ENCODE measurements at regions not wholly inside any gene's neighbourhood (a gene's known extent, or its start where the extent isn't known, plus 50 kb on each side); places are given as distances from the start of the nearest gene placed in this dataset.
"Not testable (repeated sequence)": the region's sequence is repeated elsewhere in the genome, so short reads cannot be mapped to it uniquely, and the experiment has no call there.

DNA sequence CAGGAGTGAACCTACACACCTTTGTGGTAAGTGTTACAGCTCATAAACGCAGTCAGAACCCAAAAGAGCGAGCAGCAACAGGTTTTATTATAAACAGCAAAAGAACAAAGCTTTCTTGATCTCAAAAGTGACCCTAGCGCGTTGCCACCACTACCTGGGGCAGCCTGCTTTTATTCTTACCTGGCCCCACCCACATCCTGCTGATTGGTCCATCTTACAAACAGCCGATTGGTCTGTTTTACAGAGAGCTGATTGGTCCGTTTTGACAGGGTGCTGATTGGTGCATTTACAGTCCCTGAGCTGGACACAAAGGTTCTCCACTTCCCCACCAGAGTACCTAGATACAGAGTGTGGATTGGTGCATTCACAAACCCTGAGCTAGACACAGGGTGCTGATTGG, 143.1 kb downstream of the ARRDC4 start:
- no peaks in the 10 kb centered on the region for H3K9me3 ChIP-seq
- H3K27ac ChIP-seq, result no peak overlapping the region
- no peaks in the 10 kb centered on the region for H3K4me1 ChIP-seq
- H3K4me3 ChIP-seq, result no peak overlapping the region
- TF ChIP-seq, protein P1, sequence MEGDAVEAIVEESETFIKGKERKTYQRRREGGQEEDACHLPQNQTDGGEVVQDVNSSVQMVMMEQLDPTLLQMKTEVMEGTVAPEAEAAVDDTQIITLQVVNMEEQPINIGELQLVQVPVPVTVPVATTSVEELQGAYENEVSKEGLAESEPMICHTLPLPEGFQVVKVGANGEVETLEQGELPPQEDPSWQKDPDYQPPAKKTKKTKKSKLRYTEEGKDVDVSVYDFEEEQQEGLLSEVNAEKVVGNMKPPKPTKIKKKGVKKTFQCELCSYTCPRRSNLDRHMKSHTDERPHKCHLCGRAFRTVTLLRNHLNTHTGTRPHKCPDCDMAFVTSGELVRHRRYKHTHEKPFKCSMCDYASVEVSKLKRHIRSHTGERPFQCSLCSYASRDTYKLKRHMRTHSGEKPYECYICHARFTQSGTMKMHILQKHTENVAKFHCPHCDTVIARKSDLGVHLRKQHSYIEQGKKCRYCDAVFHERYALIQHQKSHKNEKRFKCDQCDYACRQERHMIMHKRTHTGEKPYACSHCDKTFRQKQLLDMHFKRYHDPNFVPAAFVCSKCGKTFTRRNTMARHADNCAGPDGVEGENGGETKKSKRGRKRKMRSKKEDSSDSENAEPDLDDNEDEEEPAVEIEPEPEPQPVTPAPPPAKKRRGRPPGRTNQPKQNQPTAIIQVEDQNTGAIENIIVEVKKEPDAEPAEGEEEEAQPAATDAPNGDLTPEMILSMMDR (IDR thresholded peaks at IDR 0.05), result no peak
- no peak for TF ChIP-seq POLR2A (IDR thresholded peaks at IDR 0.05)
- intact Hi-C loops (cut with DNase I), result no loop called here
- DNase-seq, result no peak
- no peaks in the 10 kb centered on the region for H3K27me3 ChIP-seq
- no peak for ATAC-seq
- H3K36me3 ChIP-seq, result no peaks in the 10 kb centered on the region
- 43% methylated on average over 2 of the region's 6 CpGs for WGBS (ENCODE audit: insufficient coverage, low coverage, low lambda C conversion rate, missing lambda C conversion rate)

DNA sequence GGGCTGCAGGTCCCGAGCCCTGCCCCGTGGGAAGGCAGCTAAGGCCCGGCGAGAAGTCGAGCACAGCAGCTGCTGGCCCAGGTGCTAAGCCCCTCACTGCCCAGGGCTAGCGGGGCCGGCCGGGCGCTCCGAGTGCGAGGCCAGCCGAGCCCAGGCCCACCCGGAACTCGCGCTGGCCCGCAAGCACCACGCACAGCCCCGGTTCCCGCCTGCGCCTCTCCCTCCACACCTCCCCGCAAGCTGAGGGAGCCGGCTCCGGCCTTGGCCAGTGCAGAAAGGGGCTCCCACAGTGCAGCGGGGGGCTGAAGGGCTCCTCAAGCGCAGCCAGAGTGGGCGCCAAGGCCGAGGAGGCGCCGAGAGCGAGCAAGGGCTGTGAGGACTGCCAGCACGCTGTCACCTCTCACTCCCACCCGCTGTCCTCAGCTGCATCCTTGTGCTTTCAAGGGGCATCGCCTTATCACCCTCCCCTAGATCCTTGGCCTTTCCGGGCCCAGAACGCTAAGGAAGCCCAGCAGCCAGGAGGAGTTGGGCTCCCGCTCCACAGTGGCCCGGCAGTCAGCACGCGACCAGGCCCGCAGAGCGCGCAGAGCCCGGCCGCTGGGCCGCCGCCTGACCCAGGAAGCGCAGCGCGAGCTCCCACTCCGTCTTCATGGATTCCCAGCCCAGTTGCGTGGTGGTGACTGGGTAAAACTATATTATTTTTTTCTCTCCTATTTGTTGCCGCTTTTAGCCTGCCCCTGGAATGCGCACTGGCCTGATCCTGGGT, 144.1 kb downstream of the ARRDC4 start:
- WGBS (ENCODE audit: insufficient coverage, low coverage, low lambda C conversion rate, missing lambda C conversion rate), result 69% methylated on average over 11 of the region's 53 CpGs
- ATAC-seq, result not testable (repeated sequence)

DNA sequence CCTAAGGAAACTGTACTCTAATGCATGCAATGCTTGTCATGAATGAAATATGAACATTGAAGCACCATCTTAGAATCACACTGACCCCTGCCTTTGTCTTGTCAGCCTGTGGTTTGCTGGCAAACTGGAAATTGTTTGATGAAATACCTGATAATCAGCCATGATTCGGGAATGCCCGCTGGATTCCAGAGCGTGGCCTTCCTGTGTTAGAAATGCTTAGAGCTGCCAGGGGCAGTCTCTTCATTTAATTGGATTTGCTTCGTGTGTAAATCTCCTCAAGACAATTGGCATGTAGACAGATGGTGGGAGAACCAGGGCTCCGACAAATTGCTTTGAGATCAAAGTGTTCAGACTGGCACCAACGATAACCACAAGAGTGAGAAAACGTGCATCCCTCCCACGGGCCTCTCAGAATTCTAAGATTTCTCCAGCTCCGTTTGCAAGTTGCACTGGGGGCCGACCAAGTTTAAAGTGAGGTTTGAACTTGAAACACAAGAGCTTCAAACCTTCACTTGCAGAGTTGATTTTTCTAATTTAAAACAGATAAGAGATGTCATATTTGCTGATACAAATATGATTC, 146.2 kb downstream of the ARRDC4 start:
- H3K4me1 ChIP-seq; H3K27me3 ChIP-seq; H3K36me3 ChIP-seq; DNase-seq; H3K27ac ChIP-seq; ATAC-seq; H3K4me3 ChIP-seq; intact Hi-C loops (cut with DNase I); H3K9me3 ChIP-seq: not testable (repeated sequence)
- WGBS (ENCODE audit: insufficient coverage, low coverage, low lambda C conversion rate, missing lambda C conversion rate), result 64% methylated on average over 8 of the region's 10 CpGs

More for the DNA sequence above, 144.1 kb downstream of the ARRDC4 start:
- H3K27me3 ChIP-seq; H3K4me3 ChIP-seq; H3K4me1 ChIP-seq; DNase-seq; H3K27ac ChIP-seq; H3K9me3 ChIP-seq; intact Hi-C loops (cut with DNase I); H3K36me3 ChIP-seq: not testable (repeated sequence)

DNA sequence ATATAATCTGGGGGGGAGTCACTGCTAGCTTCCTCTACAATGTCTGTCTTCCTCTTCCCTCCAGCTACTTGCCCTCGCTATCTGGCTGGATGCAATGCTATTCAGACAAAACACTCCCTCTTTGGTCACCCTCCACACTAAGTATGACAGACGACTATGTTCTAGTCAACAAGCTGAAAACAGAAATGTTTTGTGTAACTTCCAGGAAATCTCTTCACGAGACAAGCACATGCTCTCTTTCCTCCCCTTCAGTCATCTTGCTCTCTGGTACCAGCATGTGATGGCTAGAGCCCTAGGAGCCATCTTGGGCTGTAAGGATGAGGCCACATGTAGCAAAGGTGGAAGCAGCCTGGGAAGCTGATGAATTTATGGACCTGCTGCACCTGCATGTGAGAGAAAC, 151.3 kb downstream of the ARRDC4 start:
- no peak overlapping the region for H3K4me3 ChIP-seq
- no peak for TF ChIP-seq POLR2A (IDR thresholded peaks at IDR 0.05)
- TF ChIP-seq, protein P1 (IDR thresholded peaks at IDR 0.05), result no peak
- H3K9me3 ChIP-seq, result no peaks in the 10 kb centered on the region
- no peaks in the 10 kb centered on the region for H3K27me3 ChIP-seq
- 50% methylated on average over 2 of the region's 3 CpGs for WGBS (ENCODE audit: insufficient coverage, low coverage, low lambda C conversion rate, missing lambda C conversion rate)
- ATAC-seq (no peak), DNase-seq (no peak)
- H3K27ac ChIP-seq, result no peak overlapping the region
- intact Hi-C loops (cut with DNase I), result no loop called here
- no peaks in the 10 kb centered on the region for H3K4me1 ChIP-seq
- no peaks in the 10 kb centered on the region for H3K36me3 ChIP-seq

DNA sequence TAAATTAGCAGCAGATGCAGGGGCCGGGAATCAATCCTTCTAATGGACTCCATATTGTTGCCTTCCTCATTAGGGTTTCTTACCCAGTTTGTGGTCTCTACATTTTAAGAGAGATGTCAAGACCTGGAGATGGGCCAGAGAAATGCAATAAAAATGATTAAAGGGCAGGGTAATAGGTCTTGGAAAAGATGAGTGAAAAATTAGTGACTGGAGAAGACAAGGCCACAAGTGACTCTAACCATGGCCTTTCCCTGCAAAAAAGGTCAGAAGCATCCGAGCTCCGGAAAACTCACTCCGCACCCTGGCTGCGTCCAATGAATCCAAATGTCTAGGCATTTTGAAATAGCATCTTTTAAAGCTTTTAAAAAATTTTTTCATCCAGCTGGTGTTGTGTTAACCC, 152.8 kb downstream of the ARRDC4 start:
- no peaks in the 10 kb centered on the region for H3K9me3 ChIP-seq
- no peak for TF ChIP-seq POLR2A (IDR thresholded peaks at IDR 0.05)
- TF ChIP-seq, protein P1 (IDR thresholded peaks at IDR 0.05), result no peak
- no peak for DNase-seq
- intact Hi-C loops (cut with DNase I), result no loop called here
- no peaks in the 10 kb centered on the region for H3K27me3 ChIP-seq
- no peaks in the 10 kb centered on the region for H3K36me3 ChIP-seq
- no peak overlapping the region for H3K27ac ChIP-seq
- no peak overlapping the region for H3K4me3 ChIP-seq
- 78% methylated on average over 5 of the region's 5 CpGs for WGBS (ENCODE audit: insufficient coverage, low coverage, low lambda C conversion rate, missing lambda C conversion rate)
- no peak for ATAC-seq
- no peaks in the 10 kb centered on the region for H3K4me1 ChIP-seq
